Activated naive CD4-positive, alpha-beta T cell treated with anti-CD3 and anti-CD28 coated beads for 36 hours (primary cell): ENCODE measurements at regions not wholly inside any gene's neighbourhood (a gene's known extent, or its start where the extent isn't known, plus 50 kb on each side); places are given as distances from the start of the nearest gene placed in this dataset.

Experiments used
- CTCF ChIA-PET: fragments of 350-600 bp; sonication (Branson Sonifier 250); formaldehyde crosslinking; loops from one replicate; lab custom pipeline; 2021; ENCODE audit warnings: antibody characterized with exemption; lab: Charles Lee
- DNase-seq: peaks from one replicate; pipeline ENCODE4 v3.0.0-alpha.2; 2020
- H3K27ac Mint-ChIP-seq: one replicate; pipeline ENCODE4 v1.8.0; 2021; ENCODE audit warnings: mild to moderate bottlenecking, mixed read lengths
- H3K27me3 Mint-ChIP-seq: one replicate; pipeline ENCODE4 v1.8.0; 2021; ENCODE audit warnings: low read depth, mixed read lengths
- H3K36me3 Mint-ChIP-seq: one replicate; pipeline ENCODE4 v1.8.0; 2021; ENCODE audit warnings: low read depth, mixed read lengths
- H3K4me1 Mint-ChIP-seq: one replicate; pipeline ENCODE4 v1.8.0; 2021; ENCODE audit warnings: low read depth, mixed read lengths
- H3K4me3 Mint-ChIP-seq: one replicate; pipeline ENCODE4 v1.8.0; 2021; ENCODE audit warnings: mild to moderate bottlenecking, moderate library complexity, mixed read lengths
- H3K9me3 Mint-ChIP-seq: one replicate; pipeline ENCODE4 v1.8.0; 2021; ENCODE audit warnings: mixed read lengths
- intact Hi-C: fragments of 100-400 bp; cut with micrococcal nuclease; formaldehyde crosslinking; loops from one replicate; pipeline ENCODE4 v1.15.1; 2023

DNA sequence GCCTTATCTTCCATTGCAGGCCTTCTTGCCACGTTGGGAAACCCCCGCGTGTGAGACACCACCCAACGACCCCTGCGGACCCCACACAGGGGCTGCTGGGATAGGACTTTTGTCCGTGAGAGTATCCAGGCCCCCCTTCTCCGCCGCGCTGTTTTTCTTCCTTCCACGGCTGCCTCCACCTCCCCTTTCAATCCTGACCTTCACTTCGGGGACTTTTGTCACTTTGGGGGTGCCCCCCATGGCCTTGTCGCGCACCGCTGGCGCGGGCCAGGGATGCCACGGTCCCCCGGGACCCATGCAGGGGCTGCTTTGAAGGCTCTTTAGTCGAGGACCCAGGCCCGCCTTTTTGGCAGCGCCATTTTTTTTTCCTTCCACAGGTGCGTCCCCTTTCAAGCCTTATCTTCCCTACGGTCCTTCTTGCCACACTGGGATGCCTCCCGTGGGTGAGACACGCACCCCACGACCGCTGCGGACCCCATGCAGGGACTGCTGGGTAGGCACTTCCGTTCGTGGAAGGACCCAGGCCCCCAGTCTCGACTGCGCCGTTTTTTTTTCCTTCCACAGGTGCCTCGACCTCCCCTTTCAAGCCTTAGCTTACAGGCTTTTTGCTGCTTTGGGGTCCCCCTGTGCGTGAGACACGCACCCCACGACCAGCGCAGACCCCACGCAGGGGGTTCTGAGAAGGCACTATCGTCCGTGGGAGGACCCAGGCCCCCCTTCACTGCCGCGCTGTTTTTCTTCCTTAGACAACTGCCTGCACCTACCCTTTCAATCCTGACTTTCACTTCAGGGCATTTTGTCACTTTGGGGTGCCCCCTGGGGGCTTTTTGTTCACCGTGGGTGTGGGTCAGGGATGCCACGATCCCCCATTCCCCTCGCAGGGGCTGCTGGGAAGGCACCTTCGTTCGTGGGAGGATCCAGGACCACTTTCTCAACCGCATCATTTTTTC, 267.4 kb downstream of the ALG10 start:
- Mint-ChIP-seq H3K4me3 (no peak overlapping the region), H3K4me1 (no peaks in the 10 kb centered on the region), H3K27ac (no peak overlapping the region), H3K9me3 (peaks cover 26% of the 10 kb centered on the region), H3K36me3 (peaks cover 2% of the 10 kb centered on the region), H3K27me3 (no peaks in the 10 kb centered on the region)
- CTCF ChIA-PET, result no interaction called here
- intact Hi-C loops, result no loop called here
- no peak for DNase-seq

DNA sequence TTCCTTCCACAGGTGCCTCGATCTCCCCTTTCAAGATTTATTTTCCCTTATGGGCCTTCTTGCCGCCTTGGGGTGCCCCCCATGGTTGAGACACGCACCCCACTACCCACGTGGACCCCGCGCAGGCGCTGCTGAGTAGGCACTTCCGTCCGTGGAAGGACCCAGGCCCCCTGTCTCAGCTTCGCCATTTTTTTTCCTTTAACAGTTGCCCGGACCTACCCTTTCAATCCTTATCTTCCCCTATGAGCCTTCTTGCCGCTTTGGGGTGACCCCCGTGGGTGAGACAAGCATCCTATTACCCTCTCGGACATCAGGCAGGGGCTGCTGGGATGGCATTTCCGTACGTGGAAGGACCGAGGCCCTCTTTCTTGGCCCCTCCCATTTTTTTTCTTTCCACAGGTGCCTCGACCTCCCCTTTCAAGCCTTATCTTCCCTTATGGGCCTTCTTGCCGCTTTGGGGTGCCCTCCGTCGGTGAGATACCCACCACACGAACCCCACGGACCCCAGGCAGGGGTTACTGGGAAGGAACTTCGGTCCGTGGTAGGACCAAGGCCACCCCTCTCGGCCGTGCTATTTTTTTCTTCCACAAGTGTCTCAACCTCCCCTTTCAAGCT, 268.2 kb downstream of the ALG10 start:
- intact Hi-C loops, result no loop called here
- Mint-ChIP-seq H3K9me3 (peaks cover 30% of the 10 kb centered on the region), H3K4me3 (no peak overlapping the region), H3K4me1 (no peaks in the 10 kb centered on the region), H3K27ac (no peak overlapping the region), H3K27me3 (no peaks in the 10 kb centered on the region), H3K36me3 (peaks cover 2% of the 10 kb centered on the region)
- CTCF ChIA-PET, result no interaction called here
- no peak for DNase-seq

DNA sequence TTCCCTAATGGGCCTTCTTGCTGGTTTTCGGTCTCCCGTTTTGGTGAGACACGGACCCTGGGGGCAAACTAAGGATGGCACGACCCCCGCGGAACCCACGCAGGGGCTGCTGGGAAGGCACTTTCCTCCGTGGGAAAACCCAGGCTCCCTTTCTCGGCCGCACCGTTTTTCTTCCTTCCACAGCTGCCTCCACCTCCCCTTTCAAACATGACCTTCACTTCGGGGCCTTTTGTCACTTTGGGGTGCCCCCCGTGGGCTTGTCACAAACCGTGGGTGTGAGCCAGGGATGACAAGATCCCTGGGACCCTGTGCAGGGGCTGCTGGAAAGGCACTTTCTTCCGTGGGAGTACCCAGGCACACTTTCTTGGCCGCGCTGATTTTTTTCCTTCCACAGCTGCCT, 268.7 kb downstream of the ALG10 start:
- H3K4me1 Mint-ChIP-seq, result no peaks in the 10 kb centered on the region
- no peak overlapping the region for H3K27ac Mint-ChIP-seq
- no peak for DNase-seq
- H3K9me3 Mint-ChIP-seq, result peaks cover 24% of the 10 kb centered on the region
- CTCF ChIA-PET, result interaction anchor here (0.6 kb wide), 1 partner anchor 166 kb away, joined by 5 read pairs; no protein-coding TSS in a partner anchor
- intact Hi-C loops, result no loop called here
- no peaks in the 10 kb centered on the region for H3K27me3 Mint-ChIP-seq
- peaks cover 2% of the 10 kb centered on the region for H3K36me3 Mint-ChIP-seq
- H3K4me3 Mint-ChIP-seq, result no peak overlapping the region

DNA sequence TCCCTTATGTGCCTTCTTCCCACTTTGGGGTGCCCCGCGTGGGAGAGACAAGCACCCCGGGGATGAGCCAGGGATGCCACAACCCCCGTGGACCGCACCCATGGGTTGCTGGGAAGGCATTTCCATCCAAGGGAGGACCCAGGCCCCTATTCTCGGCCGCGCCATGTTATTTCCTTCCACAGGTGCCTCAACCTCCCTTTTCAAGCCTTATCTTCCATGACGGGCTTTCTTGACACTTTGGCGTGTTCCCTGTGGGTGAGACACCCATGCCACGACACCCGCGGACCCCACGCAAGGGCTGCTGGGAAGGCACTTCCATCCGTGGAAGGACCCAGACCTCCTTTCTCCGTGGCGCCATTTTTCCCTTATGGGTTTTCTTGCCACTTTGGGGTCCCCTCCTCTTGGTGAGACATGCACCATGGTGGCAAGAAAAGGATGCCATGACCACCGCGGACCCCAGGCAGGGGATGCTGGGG, 269.2 kb downstream of the ALG10 start:
- Mint-ChIP-seq H3K4me1 (no peaks in the 10 kb centered on the region), H3K4me3 (no peak overlapping the region), H3K36me3 (peaks cover 2% of the 10 kb centered on the region), H3K9me3 (peaks cover 22% of the 10 kb centered on the region), H3K27me3 (no peaks in the 10 kb centered on the region), H3K27ac (no peak overlapping the region)
- intact Hi-C loops, result no loop called here
- no peak for DNase-seq
- CTCF ChIA-PET, result interaction anchor here (0.6 kb wide), 1 partner anchor 167 kb away, joined by 5 read pairs; no protein-coding TSS in a partner anchor

DNA sequence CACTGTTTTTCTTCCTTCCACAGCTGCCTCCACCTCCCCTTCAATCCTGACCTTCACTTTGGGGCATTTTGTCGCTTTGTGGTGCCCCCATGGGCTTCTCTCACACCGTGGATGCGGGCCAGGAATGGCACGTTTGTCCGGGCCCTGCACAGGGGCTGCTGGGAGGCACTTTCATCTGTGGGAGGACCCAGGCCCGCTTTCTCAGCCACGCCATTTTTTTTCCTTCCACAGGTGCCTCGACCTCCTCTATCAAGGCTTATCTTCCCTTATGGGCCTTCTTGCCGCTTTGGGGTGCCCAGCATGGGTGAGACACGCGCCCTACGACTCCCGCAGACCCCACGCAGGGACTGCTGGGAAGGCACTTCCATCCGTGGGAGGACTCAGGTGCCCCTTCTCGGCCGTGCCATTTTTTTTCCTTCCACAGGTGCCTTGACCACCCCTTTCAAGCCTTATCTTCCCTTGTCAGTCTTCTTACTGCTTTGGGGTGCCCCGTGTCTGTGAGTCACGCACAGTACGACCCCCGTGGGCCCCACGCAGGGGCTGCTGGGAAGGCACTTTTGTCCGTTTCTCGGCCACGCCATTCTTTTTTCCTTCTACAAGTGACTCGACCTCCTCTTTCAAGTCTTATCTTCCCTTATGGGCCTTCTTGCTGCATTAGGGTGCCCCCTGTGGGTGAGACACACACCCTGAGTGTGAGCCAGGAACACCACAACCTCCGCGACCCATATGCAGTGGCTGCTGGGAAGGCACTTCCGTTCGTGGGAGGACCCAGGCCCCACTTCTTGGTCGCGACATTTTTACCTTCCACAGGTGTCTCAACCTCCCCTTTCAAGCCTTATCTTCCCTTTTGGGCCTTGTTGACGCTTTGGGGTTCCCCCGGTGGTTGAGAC, 270.7 kb downstream of the ALG10 start:
- CTCF ChIA-PET, result no interaction called here
- intact Hi-C loops, result no loop called here
- H3K36me3 Mint-ChIP-seq, result no peaks in the 10 kb centered on the region

DNA sequence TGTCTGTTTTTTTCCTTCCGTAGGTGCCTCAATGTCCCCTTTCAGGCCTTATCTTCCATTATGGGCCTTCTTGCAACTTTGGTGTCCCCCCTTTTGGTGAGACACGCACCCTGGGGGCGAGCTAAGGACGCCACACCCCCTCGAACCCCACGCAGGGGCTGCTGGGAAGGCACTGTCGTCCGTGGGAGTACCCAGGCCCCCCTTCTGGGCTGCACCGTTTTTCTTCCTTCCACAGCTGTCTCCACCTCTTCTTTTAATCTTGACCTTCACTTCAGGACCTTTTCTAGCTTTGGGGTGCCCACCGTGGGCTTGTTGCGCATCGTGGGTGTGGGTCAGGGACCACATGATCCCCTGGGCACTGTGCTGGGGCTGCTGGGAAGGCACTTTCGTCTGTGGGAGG, 271.8 kb downstream of the ALG10 start:
- intact Hi-C loops, result no loop called here
- CTCF ChIA-PET, result no interaction called here
- no peak for DNase-seq
- H3K4me3 Mint-ChIP-seq, result no peak overlapping the region
- H3K27me3 Mint-ChIP-seq, result no peaks in the 10 kb centered on the region
- peaks cover 21% of the 10 kb centered on the region for H3K9me3 Mint-ChIP-seq
- H3K27ac Mint-ChIP-seq, result no peak overlapping the region
- H3K36me3 Mint-ChIP-seq, result no peaks in the 10 kb centered on the region
- H3K4me1 Mint-ChIP-seq, result no peaks in the 10 kb centered on the region

More for the DNA sequence above, 270.7 kb downstream of the ALG10 start:
- no peak overlapping the region for H3K27ac Mint-ChIP-seq
- no peaks in the 10 kb centered on the region for H3K4me1 Mint-ChIP-seq
- peaks cover 14% of the 10 kb centered on the region for H3K9me3 Mint-ChIP-seq
- no peak for DNase-seq
- no peaks in the 10 kb centered on the region for H3K27me3 Mint-ChIP-seq
- no peak overlapping the region for H3K4me3 Mint-ChIP-seq

DNA sequence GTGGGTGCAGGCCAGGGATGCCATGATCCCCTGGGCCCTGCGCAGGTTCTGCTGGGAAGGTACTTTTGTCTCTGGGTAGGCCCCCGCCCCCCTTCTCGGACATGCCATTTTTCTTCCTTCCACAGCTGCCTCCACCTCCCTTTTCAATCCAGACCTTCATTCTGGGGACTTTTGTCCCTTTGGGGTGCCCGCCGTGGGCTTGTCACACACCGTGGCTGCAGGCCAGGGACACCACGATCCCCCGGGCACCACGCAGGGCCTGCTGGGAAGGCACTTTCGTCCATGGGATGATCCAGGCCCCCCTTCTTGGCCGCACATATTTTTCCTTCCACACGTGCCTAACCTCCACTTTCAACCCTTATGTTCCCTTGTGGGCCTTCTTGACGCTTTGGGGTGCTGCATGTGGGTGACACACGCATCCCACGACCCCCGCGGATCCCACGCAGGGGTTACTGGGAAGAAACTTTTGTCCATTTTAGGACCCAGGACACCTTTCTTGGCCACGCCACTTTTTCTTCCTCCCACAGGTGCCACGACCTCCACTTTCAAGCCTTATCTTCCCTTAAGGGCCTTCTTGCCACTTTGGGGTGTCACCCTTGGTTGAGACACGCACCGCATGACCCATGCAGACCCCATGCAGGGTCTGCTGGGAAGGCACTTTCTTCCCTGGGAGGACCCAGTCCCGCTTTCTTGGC, 272.5 kb downstream of the ALG10 start:
- no peak overlapping the region for H3K27ac Mint-ChIP-seq
- no peaks in the 10 kb centered on the region for H3K4me1 Mint-ChIP-seq
- intact Hi-C loops, result no loop called here
- no peaks in the 10 kb centered on the region for H3K27me3 Mint-ChIP-seq
- DNase-seq, result no peak
- no peak overlapping the region for H3K4me3 Mint-ChIP-seq
- CTCF ChIA-PET, result no interaction called here
- H3K9me3 Mint-ChIP-seq, result peaks cover 28% of the 10 kb centered on the region
- no peaks in the 10 kb centered on the region for H3K36me3 Mint-ChIP-seq

DNA sequence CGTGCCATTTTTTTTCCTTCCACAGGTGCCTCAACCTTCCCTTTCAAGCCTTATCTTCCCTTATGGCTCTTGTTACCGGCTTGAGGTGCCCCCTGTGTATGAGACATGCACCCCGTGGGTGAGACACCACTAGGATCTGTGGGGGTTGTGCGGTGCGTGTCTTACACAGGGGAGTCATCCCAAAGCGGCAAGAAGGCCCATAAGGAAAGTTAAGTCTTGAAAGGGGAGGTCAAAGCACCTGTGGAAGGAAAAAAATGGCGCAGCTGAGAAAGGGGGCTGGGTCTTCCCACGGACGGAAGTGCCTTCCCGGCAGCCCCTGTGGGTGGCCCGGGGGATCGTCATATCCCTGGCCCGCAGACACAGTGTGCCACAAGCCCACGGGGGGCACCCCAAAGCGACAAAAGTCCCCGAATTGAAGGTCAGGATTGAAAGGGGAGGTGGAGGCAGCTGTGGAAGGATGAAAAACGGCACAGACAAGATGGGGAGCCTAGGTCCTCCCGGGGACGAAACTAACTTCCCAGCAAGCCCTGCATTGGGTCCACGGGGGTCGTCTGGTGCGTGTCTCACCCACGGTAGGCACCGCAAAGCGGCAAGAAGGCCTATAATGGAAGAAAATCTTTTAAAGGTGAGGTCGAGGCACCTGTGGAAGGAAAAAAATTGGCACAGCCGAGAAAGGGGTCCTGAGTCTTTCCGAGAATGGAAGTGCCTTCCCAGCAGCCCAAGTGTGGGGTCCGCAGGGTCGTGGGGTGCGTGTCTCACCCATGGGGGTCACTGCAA, 273.3 kb downstream of the ALG10 start:
- Mint-ChIP-seq H3K27me3 (no peaks in the 10 kb centered on the region), H3K4me1 (no peaks in the 10 kb centered on the region), H3K27ac (no peak overlapping the region), H3K36me3 (no peaks in the 10 kb centered on the region), H3K9me3 (peaks cover 31% of the 10 kb centered on the region), H3K4me3 (no peak overlapping the region)
- no peak for DNase-seq
- CTCF ChIA-PET, result no interaction called here
- intact Hi-C loops, result no loop called here

DNA sequence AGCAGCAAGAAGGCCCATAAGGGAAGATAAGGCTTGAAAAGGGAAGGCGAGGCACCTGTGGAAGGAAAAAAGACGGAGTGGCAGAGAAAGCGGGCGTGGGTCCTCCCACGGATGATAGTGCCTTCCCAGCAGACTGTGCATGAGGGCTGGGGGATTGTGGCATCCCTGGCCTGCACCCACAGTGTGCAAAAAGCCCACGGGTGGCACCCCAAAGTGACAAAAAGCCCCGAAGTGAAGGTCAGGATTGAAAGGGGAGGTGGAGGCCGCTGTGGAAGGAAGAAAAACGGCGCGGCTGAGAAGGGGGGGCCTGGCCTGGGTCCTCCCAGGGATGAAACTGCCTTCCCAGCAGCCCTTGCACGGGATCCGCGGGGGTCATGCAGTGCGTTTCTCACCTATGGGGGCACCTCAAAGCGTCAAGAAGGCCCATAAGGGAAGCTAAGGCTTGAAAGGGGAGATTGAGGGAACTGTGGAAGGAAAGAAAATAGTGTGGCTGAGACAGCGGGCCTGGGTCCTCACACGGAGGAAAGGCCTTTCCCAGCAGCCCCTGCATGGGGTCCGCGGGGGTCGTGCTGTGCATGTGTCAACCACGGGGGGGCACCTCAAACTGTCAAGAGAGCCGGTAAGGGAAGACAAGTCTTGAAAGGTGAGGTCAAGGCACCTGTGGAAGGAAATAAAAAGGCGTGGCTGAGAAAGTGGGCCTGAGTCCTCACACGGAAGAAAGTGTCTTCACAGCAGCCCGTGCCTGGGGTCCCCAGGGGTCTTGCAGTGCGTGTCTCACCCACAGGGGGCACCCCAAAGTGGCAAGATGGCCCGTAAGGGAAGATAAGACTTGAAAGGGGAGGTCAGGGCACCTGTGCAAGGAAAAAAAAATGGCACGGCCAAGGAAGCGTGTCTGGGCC, 274.1 kb downstream of the ALG10 start:
- Mint-ChIP-seq H3K9me3 (peaks cover 36% of the 10 kb centered on the region), H3K27ac (no peak overlapping the region), H3K4me3 (no peak overlapping the region), H3K4me1 (no peaks in the 10 kb centered on the region), H3K36me3 (no peaks in the 10 kb centered on the region), H3K27me3 (no peaks in the 10 kb centered on the region)
- DNase-seq, result no peak
- intact Hi-C loops, result no loop called here
- CTCF ChIA-PET, result no interaction called here

DNA sequence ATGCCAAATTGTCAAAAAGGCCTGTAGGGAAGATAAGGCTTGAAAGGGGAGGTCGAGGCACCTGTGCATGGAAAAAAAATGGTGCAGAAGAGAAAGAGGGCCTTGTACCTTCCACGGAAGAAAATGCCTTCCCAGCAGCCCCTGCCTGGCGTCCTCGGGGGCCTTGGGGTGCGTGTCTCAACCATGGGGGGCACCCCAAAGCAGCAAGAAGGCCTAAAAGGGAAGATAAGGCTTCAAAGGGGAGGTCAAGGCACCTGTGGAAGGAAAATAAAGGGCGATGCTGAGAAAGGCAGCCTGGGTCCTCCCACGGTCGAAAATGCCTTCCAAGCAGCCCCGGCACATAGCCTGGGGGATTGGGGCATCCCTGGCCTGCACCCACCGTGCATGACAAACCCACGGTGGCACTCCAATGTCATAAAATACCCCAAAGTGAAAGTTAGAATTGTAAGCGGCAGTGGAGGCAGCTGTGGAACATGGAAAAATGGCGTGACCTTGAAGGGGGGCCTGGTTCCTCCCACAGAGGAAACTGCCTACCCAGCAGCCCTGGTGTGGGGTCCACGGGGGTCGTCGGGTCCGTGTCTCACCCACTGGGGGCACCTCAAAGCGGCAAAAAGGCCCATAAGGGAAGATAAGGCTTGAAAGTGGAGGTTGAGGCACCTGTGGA, 275.0 kb downstream of the ALG10 start:
- no peak overlapping the region for H3K27ac Mint-ChIP-seq
- H3K4me3 Mint-ChIP-seq, result no peak overlapping the region
- intact Hi-C loops, result no loop called here
- DNase-seq, result no peak
- no peaks in the 10 kb centered on the region for H3K27me3 Mint-ChIP-seq
- no peaks in the 10 kb centered on the region for H3K4me1 Mint-ChIP-seq
- peaks cover 4% of the 10 kb centered on the region for H3K36me3 Mint-ChIP-seq
- CTCF ChIA-PET, result no interaction called here
- H3K9me3 Mint-ChIP-seq, result peaks cover 45% of the 10 kb centered on the region
